DMS 273 (cell line): ENCODE measurements at regions not wholly inside any gene's neighbourhood (a gene's known extent, or its start where the extent isn't known, plus 50 kb on each side); places are given as distances from the start of the nearest gene placed in this dataset.

Experiments
- DNase-seq: peaks from one replicate; lab custom pipeline; 2025; ENCODE audit not compliant: unreplicated experiment; lab: John Stamatoyannopoulos, UW

- DNase-seq = no peak
Measured at GRCh38 chr6:109235481-109236038, 140.3 kb downstream of the CEP57L1 start.

- no peak for DNase-seq
Measured at GRCh38 chr6:109230453-109230852, 135.1 kb downstream of the CEP57L1 start.

DNA sequence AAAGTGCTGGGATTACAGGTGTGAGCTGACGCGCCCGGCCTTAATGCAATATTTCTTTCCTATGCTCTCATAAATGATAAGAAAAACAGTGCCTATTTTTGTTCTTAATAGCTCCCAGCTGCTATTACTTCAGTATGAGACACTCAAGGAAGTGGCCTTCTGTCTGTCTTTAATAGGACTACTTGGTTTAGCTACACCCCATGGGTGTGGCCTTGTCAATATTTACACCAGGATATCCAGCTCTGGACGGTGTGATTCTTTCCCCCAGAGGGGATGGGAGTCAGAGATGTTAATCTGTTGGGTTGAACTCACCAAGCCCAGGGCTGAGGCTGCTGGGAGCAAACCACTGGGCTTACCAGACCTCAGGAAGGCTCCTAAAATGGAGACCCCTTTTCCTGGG is 134.2 kb downstream of the CEP57L1 start:
- no peak for DNase-seq

DNA sequence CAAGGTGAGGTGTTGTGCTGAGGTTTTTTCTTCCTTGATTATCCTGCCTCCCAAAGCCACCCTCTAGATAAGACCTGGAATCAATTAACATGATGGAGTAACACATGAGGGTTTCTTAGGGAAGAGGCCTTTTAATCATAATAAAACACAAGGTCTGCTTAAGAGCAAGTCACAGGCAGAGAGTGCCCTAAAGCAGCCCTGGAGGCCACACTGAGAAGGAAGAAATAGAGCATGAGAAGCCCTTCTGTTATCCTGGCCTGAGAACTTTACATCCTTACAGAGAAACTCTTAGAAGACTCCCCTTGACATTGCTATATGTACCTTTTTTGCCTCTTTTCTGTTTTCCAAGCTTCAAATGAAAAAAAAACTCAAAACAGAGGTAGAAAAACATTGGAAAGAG is 132.3 kb downstream of the CEP57L1 start:
- DNase-seq = no peak

- no peak for DNase-seq
Measured at GRCh38 chr6:109226353-109226752, 131.0 kb downstream of the CEP57L1 start.

- no peak for DNase-seq
Measured at GRCh38 chr6:109225946-109226345, 130.6 kb downstream of the CEP57L1 start.

DNA sequence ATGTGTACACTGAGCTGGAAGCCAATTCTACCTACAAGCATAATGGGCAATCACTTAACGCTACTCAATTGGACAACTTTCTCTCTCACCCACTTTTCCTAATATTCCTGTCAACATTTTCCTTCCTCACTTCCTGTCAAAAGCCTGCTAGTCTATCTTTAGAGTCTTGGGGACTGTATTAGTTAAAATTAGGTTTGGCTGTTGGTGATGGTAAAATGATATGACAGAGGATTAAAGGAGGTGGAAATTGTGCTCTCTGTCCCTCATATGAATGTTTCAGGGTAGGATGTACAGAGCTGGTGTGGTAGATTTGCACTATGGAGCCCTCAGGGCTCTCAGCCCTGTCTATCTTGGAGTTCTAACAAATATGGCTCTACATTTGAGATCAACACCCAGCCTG is 129.7 kb downstream of the CEP57L1 start:
- DNase-seq = no peak

GRCh38 chr6:109224107-109224875 is 129.0 kb downstream of the CEP57L1 start:
- DNase-seq = no peak

DNA sequence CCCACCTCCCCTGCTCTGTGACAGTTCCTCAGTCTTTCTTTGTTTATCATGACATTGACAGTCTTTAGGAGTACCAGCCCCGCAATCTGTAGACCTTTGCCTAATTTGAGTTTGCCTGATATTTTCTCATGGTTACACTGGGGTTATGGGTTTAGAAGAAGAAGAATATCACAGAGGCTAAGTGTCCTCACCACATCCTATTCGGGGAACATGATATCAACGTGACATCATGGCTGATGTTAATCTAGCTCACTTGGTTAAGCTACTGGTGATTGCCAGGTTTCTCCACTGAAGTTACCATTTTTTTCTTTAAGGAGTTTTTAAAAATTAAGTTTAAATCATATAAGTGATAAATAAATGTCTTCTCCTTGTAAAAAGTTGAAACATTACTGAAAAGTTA is 127.5 kb downstream of the CEP57L1 start:
- DNase-seq = no peak

DNA sequence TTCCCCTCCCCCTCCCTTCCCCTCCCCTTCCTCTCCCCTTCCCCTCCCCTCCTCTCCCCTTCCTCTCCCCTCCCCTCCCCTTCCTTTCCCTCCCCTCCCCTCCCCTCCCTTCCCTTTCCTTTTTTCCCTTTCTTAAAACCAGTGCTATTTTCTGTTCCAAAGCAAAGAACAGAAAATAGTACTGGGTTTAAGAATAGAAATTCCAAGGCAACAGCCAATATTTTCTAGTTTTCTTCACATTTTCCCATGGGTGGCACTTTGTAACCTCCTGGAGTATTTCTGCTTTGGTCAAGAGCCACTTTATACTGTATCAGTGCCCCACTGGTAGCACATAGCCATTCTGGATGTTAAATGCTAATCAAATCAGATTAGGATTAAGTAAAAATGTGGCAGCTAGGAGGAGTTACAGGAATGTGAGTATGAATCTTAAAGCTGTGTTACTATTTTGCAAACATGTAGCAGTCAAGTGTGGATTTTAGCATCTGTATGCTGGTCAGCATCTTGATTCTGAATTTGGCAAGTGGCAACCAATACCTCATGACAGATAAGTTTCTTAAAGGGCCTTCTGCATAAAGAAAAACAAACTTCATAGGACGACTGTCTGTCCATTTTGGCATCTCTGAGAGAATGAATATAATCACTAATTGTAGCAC is 126.4 kb downstream of the CEP57L1 start:
- no peak for DNase-seq
